Progenitor cell of endocrine pancreas (in vitro differentiated cells): ENCODE measurements at regions not wholly inside any gene's neighbourhood (a gene's known extent, or its start where the extent isn't known, plus 50 kb on each side); places are given as distances from the start of the nearest gene placed in this dataset.

Experiments used
- DNase-seq: peaks from one replicate; pipeline ENCODE4 v3.0.0; 2021; ENCODE audit warnings: low spot score; ENCODE audit not compliant: unreplicated experiment
- H3K27ac Mint-ChIP-seq: 2 replicates; pipeline ENCODE4 v1.8.0; 2021; ENCODE audit warnings: mild to moderate bottlenecking, moderate library complexity, mixed read lengths
- H3K27me3 Mint-ChIP-seq: 2 replicates; pipeline ENCODE4 v1.8.0; 2021; ENCODE audit warnings: mixed read lengths
- H3K36me3 Mint-ChIP-seq: 2 replicates; pipeline ENCODE4 v1.8.0; 2022; ENCODE audit warnings: mixed read lengths; ENCODE audit not compliant: insufficient read depth
- H3K4me1 Mint-ChIP-seq: 2 replicates; pipeline ENCODE4 v1.8.0; 2021; ENCODE audit warnings: low read depth, mixed read lengths
- H3K4me3 Mint-ChIP-seq: 2 replicates; pipeline ENCODE4 v1.8.0; 2021; ENCODE audit warnings: low read depth, mild to moderate bottlenecking, moderate library complexity, mixed read lengths
- H3K9me3 Mint-ChIP-seq: 2 replicates; pipeline ENCODE4 v1.8.0; 2021; ENCODE audit warnings: low read depth, mixed read lengths
- TF ChIP-seq, protein P1 (sequence below): fragments of 200-600 bp; sonication (generic); IDR thresholded peaks from one replicate; pipeline ENCODE4 v1.5.0; 2021; ENCODE audit warnings: antibody characterized with exemption, mild to moderate bottlenecking; ENCODE audit not compliant: unreplicated experiment

DNA sequence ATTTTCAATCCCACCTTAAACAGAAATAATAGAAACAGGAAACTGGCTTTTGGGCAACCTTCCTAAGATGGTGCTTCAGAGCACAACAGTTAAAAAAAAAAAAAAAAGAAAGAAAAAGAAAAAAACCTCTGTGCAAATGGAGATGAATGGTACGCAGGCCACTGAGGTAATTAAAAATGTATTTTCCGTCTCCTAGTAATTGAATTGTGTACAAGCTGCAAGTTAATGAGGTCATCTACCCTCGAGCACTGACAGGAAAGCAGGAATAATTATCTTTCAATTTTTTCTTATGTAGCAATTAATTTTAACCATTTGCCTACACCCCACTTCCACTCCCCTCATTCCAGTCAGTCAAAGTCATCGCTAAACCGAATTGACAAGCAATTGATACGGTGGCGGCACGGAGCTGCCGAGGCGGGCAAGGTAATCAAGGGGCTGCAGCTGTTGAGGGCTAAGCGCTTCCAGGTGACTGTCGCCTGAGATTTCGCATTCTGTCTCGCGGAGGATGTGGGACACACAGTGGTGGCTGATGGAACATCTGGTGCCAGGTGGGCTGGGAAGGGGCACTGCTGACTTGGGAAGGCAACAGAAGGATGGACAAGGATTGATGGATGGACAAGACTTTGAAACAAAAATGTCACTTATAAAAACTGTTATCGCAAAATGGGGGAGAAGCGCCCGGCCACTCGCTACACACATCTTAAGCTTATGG is 109.4 kb downstream of the RCN1 start:
- no peak for DNase-seq
- H3K27me3 Mint-ChIP-seq, result peaks cover 15% of the 10 kb centered on the region
- H3K4me1 Mint-ChIP-seq, result peaks cover 4% of the 10 kb centered on the region
- no peak overlapping the region for H3K4me3 Mint-ChIP-seq
- TF ChIP-seq, protein P1, sequence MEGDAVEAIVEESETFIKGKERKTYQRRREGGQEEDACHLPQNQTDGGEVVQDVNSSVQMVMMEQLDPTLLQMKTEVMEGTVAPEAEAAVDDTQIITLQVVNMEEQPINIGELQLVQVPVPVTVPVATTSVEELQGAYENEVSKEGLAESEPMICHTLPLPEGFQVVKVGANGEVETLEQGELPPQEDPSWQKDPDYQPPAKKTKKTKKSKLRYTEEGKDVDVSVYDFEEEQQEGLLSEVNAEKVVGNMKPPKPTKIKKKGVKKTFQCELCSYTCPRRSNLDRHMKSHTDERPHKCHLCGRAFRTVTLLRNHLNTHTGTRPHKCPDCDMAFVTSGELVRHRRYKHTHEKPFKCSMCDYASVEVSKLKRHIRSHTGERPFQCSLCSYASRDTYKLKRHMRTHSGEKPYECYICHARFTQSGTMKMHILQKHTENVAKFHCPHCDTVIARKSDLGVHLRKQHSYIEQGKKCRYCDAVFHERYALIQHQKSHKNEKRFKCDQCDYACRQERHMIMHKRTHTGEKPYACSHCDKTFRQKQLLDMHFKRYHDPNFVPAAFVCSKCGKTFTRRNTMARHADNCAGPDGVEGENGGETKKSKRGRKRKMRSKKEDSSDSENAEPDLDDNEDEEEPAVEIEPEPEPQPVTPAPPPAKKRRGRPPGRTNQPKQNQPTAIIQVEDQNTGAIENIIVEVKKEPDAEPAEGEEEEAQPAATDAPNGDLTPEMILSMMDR, result peak; percentile 18
- no peaks in the 10 kb centered on the region for H3K36me3 Mint-ChIP-seq
- H3K9me3 Mint-ChIP-seq, result no peaks in the 10 kb centered on the region
- no peak overlapping the region for H3K27ac Mint-ChIP-seq

GRCh38 chr11:32204751-32205150 is 113.9 kb downstream of the RCN1 start:
- no peak for DNase-seq
- no peaks in the 10 kb centered on the region for H3K9me3 Mint-ChIP-seq
- peaks cover 36% of the 10 kb centered on the region for H3K27me3 Mint-ChIP-seq
- no peak overlapping the region for H3K27ac Mint-ChIP-seq
- no peaks in the 10 kb centered on the region for H3K36me3 Mint-ChIP-seq
- TF ChIP-seq, protein P1, result no peak
- no peak overlapping the region for H3K4me3 Mint-ChIP-seq
- H3K4me1 Mint-ChIP-seq, result peaks cover 4% of the 10 kb centered on the region

DNA sequence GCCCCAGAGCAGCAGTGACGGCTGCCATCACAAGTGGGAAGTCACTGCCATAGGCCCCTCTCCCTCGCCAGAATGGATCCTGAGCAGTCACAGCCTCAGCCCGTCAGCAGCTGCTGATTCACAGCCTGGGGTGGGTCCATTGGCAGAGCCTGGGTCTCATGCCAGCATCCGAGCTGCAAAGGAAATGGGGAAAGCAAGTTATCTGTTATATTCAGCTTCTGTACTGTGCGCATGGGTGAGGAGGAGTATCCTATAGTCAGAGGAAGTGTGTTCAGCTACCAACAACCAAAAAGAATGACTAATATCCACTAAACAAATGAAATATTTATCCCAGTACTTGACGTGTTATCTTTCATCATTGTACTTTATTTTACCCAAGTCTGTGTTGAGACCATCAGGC is 119.7 kb downstream of the RCN1 start:
- Mint-ChIP-seq H3K4me1 (peaks cover 2% of the 10 kb centered on the region), H3K27me3 (peaks cover 39% of the 10 kb centered on the region), H3K36me3 (no peaks in the 10 kb centered on the region), H3K27ac (no peak overlapping the region), H3K9me3 (no peaks in the 10 kb centered on the region), H3K4me3 (no peak overlapping the region)
- TF ChIP-seq, protein P1, result no peak
- DNase-seq, result no peak

DNA sequence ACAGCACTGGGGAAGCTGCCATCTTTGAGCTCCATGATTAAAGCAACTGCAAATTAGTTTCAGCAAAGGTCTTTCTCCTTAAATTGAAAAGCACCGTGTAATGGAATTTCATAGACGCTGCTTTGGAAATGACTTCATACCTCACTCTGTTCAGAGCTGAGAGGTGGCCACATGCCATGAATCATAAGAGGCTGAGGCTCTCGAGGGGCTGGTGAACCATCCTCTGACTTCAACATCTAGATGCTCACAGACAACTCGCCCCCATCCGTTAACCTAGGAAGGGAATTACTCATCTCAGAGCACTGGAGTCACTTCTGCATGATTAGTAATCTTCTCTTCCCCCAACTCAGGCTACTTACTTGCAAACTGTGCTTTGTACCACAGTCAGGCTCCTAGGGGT is 122.3 kb downstream of the RCN1 start:
- Mint-ChIP-seq H3K9me3 (no peaks in the 10 kb centered on the region), H3K27me3 (peaks cover 30% of the 10 kb centered on the region), H3K27ac (no peak overlapping the region), H3K4me3 (no peak overlapping the region), H3K4me1 (peaks cover 5% of the 10 kb centered on the region), H3K36me3 (no peaks in the 10 kb centered on the region)
- TF ChIP-seq, protein P1, result no peak
- no peak for DNase-seq

DNA sequence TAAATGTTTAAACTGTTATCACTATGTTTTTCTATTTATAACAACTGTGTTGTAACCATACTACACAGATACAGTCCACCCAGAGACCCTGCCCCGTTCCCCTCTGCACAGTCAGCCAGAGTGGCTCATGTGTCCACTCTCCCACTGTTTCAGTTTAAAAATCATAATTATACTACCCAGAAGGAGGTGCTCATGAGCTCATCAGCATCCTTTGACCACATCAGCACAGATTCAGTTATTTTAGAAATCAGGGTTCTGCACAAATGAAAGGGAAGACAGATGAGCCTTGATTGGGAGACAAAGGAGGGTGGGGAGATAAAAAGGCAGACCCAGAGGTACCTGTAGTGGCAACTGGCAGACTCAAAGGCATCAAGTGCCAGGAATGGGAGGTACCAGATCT is 124.3 kb downstream of the RCN1 start:
- no peak for DNase-seq
- peaks cover 3% of the 10 kb centered on the region for H3K4me1 Mint-ChIP-seq
- TF ChIP-seq, protein P1, result no peak
- H3K27me3 Mint-ChIP-seq, result peaks cover 12% of the 10 kb centered on the region
- no peak overlapping the region for H3K27ac Mint-ChIP-seq
- H3K4me3 Mint-ChIP-seq, result no peak overlapping the region
- H3K36me3 Mint-ChIP-seq, result no peaks in the 10 kb centered on the region
- H3K9me3 Mint-ChIP-seq, result no peaks in the 10 kb centered on the region
